ENCODE measurements at regions not wholly inside any gene's neighbourhood (a gene's known extent, or its start where the extent isn't known, plus 50 kb on each side); places are given as distances from the start of the nearest gene placed in this dataset.

- DNase-seq: no peak
Observed at GRCh38 chr18:29007986-29008654, 831.2 kb upstream of the CDH2 start.

- DNase-seq: no peak
Observed at GRCh38 chr18:29004921-29005320, 828.0 kb upstream of the CDH2 start.

DNA sequence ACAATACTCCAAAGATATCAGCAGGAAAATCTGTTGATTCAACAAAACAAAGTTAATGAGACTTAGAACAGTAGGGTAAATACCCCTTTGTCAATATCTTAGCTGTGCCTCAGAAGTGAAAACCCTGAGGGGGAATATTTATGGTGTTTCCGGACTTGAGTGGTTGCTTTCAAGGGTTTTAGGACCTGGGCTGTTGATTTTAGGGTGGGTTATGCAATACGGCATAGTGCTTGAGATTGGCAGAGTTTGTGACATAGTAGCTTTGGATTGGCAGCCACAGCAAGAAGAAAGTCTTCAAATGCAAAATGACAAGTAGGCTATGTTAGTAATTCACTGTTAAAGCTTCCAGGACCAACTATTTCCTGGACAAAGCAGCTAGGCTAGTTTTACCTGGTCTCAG is 826.3 kb upstream of the CDH2 start:
- DNase-seq: no peak

GRCh38 chr18:29002747-29003146 is 825.8 kb upstream of the CDH2 start:
- DNase-seq: no peak

DNA sequence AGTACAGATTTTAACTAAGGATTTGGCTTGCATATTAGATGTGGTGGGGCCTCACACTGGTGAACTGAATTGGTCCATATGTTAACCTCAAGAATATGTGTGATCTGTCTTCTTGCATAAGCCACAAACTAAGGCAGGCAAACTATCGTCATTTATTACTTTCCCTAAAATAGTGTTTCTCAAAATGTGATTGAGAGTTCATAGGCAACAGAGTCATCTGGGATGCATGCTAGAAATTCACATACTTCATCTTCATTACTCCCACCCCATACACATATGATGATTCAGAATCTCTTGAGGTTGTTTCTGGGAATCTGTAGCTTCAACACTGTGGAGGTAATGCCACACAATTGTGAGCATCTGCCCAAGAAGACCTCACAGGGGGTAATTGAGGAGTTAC is 822.8 kb upstream of the CDH2 start:
- DNase-seq: no peak

DNA sequence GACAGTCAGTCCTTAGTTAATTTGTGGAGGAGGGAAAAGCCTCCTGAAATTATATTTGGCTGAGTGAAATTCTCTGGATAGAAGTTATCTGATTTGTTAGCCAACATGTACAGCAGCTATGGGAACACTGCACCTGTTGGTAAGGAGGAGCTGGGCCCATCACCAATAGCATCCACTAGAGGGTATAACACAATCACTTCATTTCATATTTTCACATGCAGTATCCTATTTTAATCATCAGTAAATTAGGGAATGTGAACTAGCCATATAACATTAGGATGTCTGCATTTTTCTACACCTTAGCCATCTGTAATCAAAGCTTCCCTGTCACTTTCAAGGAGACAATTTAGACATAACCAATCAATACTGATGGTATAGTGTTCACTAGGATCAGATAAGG is 818.4 kb upstream of the CDH2 start:
- no peak for DNase-seq

DNA sequence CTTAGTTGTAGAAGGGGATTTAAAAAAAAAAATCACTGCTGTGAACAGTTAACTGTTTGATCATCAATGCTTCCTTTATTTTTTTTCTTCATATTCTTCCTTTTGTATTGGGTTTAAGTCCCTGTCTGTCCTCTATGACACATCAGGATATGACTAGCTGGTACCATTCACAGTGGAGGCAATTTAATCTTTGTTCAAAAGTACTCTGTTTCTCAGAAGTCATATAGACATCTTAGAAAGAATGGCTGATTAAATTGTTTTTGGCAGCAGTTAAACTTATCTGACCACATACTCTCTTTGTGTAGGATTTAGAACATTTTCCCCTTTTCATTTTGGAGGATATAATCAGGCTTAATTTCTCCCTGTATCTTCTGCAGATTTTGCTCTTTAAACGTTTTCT is 807.8 kb upstream of the CDH2 start:
- DNase-seq: no peak

DNA sequence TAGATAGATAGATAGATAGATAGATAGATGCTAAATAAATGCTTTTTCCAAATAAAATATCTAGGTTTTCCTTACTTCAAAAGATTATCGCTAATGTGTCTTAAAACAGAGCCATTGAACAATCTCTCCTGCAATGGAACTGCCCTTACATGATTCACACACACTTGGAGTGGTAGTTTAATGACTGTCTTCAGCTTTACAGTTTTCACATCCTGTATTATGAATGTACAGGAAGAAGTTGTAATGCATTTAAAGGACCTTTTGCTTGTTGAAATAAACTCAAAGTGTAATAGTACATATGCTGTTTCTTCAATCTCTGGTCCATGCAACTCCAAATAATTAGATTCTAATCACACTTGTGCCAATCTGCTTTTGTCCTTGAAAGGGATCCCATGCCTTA is 797.6 kb upstream of the CDH2 start:
- DNase-seq: no peak

DNA sequence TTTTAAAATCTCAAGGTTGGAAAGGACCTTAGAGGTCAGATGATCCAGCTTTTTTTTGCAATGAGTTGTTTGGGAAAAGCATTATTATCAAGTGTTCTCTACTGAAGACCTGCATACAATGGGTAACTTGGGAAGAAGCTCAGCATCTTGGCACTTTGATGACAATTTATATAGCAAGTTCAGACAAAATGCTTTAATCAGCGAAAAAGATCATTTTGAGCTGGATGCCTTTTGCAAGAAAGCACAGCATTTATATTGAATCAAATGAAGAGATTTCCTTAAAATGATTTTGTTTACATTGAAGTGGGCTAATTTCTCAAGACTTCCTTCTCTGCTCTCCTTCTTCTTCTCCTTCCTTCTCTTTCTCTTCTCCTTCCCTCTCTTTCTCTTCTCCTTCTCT is 796.4 kb upstream of the CDH2 start:
- no peak for DNase-seq

DNA sequence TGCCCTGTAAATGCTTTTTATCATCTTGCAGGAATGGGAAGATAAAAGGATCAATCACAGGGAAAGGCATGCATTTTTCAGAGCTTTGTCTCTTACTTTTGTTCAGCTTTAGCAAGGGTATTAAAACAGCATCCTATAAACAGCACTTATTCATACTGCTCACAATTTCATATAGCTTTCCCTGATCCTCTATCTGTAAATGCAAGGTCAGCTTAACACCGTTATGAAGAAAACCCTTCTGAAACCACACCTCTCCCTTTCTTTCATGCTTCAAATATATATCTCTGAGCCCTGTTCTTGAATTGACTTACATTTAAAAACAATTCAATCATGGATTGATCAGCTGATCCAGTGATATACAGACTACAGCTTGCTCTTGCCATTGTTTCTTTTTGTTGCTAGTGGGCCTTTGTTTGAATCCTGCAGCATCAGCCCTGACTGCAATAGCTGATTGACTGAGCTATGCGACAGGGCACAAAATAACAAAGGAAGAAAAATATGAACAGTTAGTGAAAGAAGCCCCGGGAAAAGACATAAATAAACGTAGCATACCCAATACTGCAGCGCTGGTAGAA is 795.5 kb upstream of the CDH2 start:
- DNase-seq: no peak

DNA sequence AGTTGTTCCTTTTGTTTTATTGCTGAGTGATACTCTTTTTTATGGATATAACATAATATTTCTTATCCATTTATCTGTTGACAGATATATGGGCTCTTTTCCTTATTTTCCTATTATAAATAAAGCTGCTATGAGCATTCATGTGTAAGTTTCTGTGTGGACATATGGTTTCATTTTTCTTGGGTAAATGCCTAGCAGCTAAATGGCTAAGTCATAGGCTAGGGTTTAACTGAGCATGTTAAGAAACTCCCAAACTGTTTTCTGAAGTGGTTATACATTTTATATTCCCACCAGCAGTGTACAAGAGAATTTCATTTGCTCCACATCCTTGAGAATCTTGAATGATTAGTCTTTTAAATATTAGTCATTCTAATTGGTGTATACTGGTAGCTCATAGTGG is 786.6 kb upstream of the CDH2 start:
- DNase-seq: no peak

- DNase-seq: no peak
Observed at GRCh38 chr18:28961669-28962228, 784.8 kb upstream of the CDH2 start.

DNA sequence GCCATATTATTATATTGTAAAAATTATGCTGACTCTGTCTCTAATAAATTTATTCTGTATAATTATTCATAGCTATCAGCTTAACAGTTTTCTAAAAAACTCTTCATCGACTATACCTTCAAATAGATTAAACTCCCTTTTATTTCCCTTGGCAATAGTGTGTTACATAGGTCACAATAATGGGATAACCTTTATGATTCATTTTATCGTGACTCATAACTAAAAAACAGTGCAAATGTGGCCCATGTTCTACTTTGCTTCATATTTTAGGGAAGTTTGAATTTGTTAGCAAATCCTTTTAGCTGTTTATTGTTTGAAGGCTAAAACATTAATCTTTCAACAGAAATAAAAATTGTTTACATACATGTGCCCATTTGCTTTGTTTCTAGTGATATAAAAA is 783.2 kb upstream of the CDH2 start:
- DNase-seq: no peak

DNA sequence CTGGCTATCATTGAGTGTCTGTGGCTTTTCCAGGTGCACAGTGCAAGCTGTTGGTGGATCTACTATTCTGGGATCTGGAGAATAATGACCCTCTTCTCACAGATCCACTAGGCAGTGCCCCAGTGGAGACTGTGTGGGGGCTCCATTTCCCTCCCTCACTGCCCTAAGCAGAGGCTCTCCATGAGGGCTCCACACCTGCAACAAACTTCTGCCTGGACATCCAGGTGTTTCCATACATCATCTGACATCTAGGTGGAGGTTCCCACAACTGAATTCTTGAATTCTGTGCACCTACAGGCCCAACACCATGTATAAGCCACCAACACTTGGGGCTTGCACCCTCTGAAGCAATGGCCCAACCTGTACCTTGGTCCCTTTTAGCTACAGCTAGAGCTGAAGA is 775.4 kb upstream of the CDH2 start:
- no peak for DNase-seq

GRCh38 chr18:28947900-28948299 is 771.0 kb upstream of the CDH2 start:
- no peak for DNase-seq

GRCh38 chr18:28946471-28946870 is 769.5 kb upstream of the CDH2 start:
- no peak for DNase-seq

- no peak for DNase-seq
Observed at GRCh38 chr18:28922936-28923335, 746.0 kb upstream of the CDH2 start.

DNA sequence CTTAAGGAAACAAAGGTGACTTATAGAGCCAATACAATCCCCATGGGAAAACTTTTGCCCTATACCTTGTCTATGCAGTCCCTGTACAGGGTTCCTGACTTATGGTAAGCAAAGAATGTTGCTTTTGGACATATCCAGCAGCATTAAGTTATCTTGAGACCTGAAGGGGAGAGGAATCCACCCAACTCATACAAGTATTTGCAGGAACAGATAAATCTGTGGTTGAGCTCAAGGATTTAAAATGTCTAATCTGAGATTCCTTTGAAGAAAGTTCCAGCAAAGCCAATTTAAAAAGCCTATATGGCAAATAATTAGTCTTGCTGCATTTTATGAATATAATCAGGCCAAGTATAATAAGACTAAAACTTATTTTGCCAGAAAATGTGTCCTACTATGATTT is 739.5 kb upstream of the CDH2 start:
- no peak for DNase-seq

- DNase-seq: no peak
Observed at GRCh38 chr18:28905509-28905908, 728.6 kb upstream of the CDH2 start.

- DNase-seq: no peak
Observed at GRCh38 chr18:28904789-28905364, 727.9 kb upstream of the CDH2 start.

GRCh38 chr18:28903306-28903705 is 726.4 kb upstream of the CDH2 start:
- DNase-seq: no peak

GRCh38 chr18:28890791-28891190 is 713.9 kb upstream of the CDH2 start:
- no peak for DNase-seq

GRCh38 chr18:28884304-28884703 is 707.4 kb upstream of the CDH2 start:
- no peak for DNase-seq

DNA sequence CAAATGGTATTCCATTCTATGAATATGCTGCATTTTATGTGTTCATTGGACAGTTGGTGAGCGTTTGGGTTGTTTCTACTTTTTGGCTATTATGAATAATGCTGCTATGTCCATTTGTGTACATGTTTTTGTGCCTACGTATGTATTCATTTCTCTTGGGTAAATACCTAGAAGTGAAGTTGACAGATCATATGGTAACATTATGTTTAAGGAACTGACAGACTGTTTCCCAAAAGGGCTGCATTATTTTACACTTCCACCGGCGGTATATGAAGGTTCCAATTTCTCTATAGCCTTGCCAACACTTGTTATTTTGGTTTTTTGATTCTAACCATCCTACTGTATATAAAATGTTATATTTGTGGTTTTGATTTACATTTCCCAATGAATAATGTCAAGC is 703.9 kb upstream of the CDH2 start:
- DNase-seq: no peak

GRCh38 chr18:28875059-28875458 is 698.1 kb upstream of the CDH2 start:
- DNase-seq: no peak

Data from NCI-H2107 (cell line).